GM21529 (cell line): ENCODE measurements at regions not wholly inside any gene's neighbourhood (a gene's known extent, or its start where the extent isn't known, plus 50 kb on each side); places are given as distances from the start of the nearest gene placed in this dataset.
"Not testable (repeated sequence)": the region's sequence is repeated elsewhere in the genome, so short reads cannot be mapped to it uniquely, and the experiment has no call there.

Source experiments
- ATAC-seq: cut with Tn5 transposase; IDR thresholded peaks from one replicate; pipeline ENCODE4 v1.9.1; 2021; ENCODE audit not compliant: unreplicated experiment

DNA sequence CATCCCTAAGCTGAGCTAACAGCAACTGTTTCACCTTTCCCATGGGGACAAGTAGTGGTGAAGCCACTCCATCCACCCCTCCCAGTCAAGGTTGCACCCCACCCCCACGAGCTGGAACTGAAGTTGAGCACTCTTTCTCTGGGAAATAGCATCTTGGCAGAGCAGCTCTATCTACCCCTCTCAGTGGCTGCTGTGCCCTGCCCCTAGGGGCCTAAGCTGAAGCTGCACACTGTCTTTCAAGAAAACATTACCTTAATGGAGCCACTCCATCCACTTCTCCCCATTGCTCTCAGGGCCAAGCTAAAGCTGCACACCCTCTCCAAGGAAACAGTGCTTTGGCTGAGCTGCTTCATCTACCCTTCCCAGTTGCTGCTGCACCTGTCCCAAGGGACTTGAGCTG, 170.6 kb upstream of the CCDC196 start:
- ATAC-seq, result no peak

DNA sequence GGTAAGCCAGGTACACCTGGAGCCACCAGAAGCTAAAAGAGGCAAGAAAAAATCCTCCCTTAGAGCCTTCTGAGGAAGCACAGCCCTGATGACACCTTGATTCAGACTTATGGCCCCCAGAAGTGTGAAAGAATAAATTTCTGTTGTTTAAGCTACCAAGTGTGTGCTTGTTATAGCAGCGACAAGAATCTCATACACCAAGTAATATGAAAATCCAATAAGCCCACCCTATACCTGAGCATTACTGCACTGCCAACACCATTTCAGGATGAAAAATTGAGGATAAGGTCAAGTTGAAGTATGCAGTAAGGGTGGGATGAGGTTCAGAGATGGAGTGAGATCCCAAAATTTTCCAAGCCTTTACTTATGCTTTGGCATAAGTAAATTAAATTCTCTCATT, 163.6 kb upstream of the CCDC196 start:
- no peak for ATAC-seq

DNA sequence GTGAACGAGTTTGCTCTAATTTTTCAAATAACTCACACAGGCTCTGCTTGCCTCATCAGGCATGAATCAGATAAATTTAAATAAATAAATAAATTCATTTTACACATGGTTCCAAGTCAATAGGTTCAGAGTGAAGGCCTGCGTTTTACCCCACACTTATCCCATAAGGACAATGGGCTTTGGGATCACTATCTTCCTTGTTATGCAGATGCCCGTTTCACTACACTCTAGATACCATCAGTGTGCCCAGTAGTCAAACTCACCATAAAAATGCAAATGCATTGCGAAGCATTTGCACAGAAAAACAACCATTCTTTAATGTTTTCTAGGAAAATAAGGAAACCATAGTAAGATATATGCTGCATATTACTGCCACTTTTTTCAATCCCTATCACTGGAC, 155.9 kb upstream of the CCDC196 start:
- ATAC-seq, result no peak

DNA sequence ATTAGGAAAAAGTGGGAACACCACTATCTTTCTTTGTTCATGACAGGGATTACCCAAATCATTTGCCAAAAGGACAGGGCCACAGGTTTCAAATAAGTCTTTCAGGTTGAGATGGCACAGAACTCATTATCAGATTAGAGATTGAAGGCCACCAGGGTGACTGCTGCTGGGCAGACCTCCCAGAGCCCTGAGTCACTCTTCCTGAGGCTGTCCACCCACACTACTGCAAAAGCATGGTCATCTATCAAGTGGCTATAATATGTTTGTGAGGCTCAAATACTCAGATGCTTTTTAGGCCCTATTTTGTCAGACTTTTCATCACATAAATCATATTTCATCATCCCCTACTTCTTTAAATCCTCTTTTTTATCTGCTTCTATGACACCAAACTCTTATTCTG, 155.3 kb upstream of the CCDC196 start:
- no peak for ATAC-seq

DNA sequence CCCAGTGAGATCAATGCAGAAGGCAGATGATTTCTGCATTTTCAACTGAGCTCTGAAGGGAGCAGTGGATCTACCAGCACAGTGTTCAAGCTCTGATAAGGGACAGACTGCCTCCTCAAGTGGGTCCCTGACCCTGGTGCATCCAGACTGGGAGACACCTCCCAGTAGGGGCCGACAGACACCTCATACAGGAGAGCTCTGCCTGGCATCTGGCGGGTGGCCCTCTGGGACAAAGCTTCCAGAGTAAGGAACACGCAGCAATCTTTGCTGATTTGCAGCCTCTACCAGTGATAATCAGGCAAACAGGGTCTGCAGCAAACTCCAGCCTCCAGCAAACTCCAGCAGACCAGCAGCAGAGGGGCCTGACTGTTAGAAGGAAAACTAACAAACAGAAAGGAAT, 152.9 kb upstream of the CCDC196 start:
- not testable (repeated sequence) for ATAC-seq

DNA sequence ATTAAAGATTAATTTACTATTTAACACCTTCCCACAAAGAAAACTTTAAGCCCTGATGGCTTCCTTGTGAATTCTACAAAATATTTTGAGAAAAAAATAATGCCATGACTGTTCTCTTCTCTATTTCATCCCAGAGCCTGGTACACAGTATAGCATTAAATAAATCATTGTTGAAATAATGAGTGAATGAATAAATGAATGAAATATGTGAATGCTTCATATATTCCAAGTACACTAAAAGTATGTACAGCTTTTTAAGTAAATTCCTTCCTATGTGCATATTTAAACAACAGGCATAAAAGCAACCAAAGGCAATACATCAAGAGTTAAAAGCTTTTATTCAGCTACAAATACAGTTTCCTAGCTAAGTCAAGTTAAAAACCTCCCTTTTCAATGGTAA, 144.9 kb upstream of the CCDC196 start:
- no peak for ATAC-seq

DNA sequence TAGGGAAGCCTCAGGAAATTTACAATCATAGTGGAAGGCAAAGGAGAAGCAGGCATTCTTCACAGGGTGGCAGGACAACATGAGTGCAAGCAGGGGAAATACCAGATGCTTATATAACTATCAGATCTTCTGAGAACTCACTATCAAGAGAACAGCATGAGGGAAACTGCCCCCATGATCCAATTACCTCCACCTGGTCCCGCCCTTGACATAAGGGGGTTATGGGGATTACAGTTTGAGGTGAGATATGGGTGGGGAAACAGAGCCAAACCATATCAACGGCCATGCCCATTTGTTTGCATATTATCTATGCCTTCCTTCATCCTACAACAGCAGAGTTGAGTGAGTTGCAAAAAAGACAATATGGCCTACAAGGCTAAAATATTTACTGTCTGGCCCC, 140.2 kb upstream of the CCDC196 start:
- no peak for ATAC-seq

DNA sequence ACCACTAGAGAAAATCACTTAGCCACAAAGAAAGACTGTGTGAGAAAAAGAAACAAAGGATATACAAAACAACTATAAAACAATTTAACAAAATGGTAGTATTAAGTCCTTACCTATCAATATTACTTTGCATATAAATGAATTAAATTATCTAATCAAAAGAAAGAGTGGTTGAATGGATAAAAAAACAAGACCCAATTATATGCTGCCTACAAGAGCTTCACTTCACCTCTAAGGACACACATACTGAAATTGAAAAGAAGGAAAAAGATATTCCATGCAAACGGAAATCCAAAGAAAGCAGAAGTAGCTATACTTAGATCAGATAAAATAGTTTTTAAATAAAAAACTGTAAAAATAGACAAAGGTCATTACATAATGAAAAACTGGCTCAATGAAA, 134.9 kb upstream of the CCDC196 start:
- no peak for ATAC-seq

DNA sequence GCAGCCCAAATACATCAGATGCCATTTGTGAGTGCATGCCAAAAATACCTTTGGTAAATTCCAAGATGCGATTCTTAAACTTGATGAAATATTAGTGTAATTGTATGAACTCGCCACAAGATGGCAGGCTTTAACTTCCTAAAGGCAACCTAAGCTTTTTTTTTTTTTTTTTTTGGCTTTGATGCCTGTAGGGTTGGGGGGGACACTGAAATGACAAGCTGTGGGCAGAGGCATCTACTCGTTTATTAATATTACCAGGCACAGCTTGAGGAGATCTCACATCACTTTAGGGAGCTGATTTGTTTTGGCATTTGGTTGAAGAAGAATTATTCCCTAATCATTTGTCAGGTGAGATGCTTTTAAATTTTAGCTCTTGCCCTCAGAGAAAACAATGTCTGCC, 126.7 kb upstream of the CCDC196 start:
- ATAC-seq, result no peak

DNA sequence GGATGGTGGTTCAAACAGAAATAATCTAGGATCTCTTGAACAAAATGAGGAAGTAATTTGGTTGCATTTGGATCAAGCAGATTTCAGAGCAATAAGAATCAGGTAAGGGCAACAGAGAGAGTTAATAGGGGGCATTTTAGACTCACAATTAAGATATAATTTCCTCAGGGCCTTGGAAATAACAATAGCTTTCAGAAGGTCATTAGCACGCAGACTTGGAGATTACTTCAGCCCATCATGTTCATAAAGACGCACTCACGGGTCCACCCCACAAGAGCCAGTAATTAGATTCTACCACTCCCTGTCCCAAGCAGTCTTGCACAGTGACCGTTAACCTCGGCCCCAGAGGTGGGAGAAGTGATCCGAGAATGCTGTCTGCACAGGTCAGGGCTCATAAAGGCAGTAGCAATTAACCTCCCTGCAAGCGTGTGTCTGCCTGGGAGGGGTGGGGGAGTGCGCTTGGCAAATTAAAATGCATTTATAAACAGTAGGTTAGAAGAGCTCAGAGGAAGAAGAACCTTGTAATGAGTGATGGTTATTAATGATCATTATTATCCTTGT, 125.7 kb upstream of the CCDC196 start:
- no peak for ATAC-seq

DNA sequence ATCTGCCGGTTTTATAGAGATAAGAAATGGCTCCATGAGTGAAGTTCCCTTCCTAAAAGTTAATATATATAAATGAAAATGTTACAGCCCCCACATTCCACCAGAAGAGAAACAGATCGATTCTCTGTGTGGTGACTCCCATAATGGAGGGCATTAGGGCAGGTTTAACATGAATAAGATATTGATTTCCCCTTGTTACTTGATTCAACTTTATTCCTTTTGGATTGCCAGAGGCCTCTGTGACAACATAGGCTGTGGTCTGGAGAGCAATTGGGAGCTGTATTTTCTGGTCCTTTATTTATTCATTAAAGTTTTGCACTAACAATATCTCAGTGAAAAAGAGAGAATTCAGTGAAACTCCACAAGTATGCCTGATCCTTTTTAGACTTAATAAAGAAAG, 125.2 kb upstream of the CCDC196 start:
- ATAC-seq, result no peak

DNA sequence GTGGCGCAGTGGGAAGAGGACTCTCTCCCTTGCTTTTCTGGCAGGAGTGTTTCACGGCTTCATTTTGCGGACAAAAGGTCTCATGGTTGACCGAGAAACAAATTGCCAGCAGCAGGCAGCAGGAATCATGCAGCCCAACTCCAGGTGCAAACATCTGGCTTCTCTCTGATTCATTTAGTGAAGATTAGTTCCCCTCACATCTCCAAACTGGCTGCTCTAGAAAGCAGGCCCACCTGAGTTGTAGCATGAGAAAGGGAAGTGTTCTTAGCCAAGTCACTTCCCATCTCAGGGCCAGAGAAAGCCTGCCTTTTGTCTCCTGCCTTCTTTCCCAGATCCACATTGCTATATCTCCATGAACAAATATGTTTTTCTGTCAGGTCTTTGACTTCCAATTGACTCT, 120.8 kb upstream of the CCDC196 start:
- no peak for ATAC-seq

DNA sequence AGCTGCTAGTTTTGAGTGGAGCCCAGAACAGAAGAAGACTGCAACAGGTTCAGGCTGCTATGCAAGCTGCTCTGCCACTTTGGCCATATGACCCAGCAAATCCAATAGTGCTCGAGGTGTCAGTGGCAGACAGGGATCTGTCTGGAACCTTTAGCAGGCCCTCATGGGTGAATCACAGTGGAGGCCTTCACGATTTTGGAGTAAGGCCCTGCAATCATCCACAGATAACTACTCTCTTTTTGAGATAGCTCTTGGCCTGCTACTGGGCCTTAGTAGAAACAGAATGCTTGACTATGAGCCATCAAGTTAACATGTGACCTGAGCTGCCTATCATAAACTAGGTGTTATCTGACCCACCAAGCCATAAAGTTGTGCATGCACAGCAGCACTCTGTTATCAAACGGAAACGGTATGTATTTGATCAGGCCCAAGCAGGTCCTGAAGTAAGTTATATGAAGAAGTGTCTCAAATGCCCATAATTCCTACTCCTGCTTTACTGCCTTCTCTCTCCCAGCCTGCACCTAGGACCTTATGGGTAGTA, 116.9 kb upstream of the CCDC196 start:
- no peak for ATAC-seq

DNA sequence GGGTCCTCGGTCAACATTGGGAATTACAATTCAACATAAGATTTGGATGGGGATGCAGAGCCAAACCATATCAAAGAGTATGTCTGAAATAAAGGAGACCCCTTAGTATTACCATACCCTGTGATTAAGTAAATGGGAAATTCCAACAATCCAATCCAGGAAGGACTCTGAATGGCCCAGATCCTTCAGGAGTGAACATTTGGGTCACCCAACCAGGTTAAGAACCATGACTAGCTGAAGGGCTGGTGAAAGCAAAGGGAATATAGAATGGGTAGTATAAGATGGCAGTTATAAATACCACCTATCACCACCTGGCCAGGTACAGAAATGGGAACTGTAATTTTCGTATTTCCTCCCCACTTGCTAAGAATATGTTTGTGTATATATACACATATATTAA, 114.4 kb upstream of the CCDC196 start:
- ATAC-seq, result no peak

DNA sequence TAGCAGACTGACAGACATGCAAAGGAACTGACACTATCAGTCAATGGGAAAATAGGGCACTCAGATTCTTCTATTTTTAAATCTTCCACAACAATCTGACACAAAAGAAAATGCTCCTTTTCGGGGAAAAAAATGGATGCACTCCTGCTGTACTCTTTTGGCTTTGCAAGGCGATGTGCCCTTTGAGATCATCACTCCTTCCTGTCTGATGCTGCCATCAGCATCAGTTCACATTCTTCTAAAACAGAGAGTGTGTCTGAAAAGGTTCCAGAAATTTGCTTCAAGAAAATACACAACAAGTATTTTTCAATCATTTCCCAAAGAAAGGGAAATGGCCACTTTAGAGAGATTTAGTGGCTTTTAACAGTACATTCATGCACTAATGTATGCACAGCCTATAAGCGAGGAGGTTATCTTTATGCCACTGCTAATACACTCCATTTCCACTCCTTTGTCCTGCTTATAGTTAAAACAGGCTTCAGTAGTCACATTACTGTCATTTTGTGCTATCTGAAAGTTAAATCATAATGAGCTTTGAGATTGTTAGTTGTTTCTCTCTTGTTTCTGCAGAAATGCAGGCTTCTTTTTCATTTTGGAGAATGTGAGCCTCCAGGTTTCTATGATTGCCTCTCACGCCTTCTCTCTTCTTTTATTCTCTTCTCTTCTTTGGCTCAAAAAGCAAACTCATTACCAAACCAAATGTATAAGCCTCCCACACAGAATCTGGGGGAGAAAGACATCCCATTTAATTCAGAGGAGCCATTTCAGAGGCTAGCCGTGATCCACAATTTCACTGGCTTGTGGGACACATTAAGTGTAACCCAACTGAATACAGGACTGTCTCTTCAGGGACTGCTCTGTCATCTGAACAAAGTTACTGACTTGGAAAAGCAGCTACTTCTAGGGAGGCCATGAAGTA, 110.9 kb upstream of the CCDC196 start:
- no peak for ATAC-seq

DNA sequence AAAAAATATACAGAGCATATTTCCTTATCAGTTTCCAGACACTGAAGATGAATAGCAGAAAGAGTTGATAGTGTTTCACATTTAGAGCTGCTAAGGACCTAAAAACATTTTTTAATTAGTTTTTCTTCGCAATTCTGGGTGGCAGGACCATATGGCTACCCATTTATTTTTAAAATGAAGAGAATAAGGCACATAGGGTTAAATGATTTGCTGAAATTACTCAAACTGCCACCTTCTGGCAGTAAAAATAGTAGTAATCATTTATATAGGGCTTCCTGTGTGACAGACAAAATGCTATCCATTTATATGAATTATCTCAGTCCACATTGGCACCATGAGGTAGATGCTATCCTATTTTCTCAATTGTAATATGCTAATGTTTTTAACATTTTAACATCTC, 108.6 kb upstream of the CCDC196 start:
- ATAC-seq, result no peak

DNA sequence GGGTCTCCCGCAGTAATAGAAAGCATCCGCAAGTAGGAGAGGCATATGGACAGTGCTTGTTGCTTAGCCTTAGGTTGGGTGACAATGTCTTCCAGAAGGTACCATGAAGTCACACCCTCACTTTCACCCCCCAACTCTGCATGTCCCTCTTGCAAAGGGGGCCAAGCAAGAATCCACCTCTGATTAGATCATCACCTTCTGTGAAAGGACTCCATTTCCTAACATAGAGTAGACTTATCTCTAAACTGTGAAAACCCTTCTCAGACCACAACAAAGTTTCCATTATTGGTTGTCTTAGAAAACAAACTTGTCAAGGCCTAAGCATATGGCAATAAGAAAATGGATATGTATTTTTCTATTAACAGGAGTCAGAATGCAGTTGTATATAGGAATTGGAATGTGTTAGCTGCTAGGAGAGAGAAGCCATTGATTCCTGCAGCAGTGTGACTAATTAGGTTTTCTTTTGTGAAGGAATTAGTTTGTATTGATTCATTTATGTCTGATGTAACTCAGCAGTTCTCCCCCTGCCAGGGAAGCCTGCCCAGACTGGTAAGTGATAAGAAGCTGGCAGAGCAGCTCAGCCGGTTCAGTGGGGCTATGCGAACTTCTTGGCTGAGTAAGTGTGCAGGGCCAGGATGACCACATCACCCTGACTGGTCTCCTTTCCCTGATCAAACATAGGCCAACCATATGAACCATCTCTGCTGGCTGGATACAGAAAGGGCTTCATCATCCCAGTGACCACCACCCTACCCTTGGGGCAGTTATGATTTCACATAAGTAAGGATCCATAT, 107.3 kb upstream of the CCDC196 start:
- ATAC-seq, result no peak

DNA sequence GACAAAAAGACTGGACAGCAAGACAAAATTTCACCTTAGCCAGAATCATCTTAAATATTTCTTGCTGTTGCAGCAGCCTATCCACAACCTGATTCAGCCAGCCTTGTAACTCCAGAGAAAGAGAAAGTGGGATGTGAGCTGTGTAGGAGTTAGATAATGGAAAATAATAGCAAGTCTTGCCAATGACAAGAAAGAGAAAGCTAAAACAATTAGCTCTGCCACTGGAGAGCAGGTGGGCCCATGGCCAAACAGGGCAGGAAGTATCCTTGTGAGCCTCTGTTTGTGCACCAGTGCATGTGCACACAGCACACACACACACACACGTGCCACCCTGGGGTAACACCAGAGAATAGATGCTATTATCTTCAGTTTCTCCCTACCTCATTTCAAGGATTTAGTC, 106.0 kb upstream of the CCDC196 start:
- no peak for ATAC-seq

DNA sequence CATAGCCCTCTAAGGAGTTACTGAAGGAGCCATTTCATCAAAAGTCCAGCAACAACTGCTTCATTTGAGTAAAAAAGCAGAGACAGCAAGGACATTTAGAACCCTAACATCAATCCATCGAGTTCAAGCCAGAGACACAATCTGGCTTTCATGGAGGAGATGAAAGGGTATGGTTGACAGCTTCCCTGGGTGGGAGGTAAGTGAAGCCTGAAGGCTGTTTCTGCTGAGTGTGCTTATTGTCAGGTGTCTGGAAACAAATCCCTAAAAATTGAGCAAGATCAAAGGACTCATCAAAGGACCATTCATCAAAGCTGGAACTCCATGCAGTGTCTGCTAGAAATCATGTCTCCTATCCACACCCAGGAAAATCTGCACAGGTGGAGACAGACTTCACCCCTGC, 104.4 kb upstream of the CCDC196 start:
- no peak for ATAC-seq

DNA sequence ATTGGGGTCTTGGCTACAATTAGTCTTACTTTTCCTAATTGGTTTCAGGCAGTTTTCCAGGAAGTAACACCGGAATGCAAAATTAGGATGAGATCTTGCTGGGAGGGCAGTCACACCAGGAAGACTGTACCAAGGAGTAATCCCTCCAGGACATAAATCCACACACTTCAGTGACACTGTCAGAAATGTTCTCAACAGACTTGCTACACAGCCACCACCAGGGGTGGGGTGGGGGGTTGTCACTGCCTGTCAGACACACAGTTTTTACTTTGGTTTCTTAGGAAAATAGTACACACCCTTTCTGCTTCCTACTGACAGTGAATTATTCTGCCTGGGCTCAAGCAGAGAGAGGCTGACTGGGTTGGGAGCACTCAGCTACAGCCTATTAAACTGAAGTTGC, 102.9 kb upstream of the CCDC196 start:
- no peak for ATAC-seq

DNA sequence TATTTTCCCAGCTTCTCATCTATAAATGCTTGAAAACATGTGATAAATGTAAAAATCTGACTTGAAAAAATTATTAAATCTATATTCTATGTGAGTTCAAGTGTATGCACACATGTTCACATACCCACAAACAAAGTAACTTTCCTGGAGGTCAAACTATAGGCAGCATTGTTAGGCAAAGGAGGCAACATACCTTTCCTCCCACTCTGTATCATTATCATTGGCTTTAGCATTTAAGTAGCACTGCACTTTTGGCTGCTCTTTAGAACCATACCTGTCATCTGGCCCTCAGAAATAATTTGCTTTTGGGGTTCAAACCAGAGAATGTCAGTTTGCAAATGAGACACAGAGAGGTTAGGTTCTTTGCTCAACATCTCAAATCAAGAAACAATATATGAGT, 102.4 kb upstream of the CCDC196 start:
- ATAC-seq, result no peak

DNA sequence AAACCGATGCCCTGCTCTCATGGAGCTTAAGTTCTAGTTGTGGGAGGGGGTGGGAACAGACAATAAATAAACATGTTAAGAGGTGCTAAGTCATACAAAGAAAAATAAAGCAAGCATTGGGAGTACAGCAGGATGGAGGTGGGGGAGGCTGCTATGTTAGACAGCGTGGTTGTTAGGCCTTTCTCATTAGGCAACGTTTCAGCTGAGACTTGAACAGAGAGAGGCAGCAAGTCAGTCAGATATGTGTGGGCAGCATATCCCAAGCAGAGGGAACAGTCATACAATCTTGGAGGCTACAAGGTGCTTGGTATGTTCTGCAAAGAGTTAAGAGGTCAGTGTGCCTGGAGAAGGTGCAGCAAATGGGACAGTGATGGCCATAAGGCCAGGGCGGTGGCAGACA, 97.7 kb upstream of the CCDC196 start:
- ATAC-seq, result no peak
